Thoracic aorta (tissue), 2 donors: ENCODE measurements at regions not wholly inside any gene's neighbourhood (a gene's known extent, or its start where the extent isn't known, plus 50 kb on each side); places are given as distances from the start of the nearest gene placed in this dataset.

Source experiments
- ATAC-seq: fragments of 150-250 bp; one replicate; pipeline ENCODE4 v1.8.0; 2017; ENCODE audit warnings: low read depth; ENCODE audit not compliant: insufficient number of reproducible peaks, low FRiP score
- DNase-seq: peaks from one replicate; pipeline ENCODE4 v3.0.0-alpha.2; 2020; ENCODE audit warnings: low spot score
- H3K27ac ChIP-seq, 2 donors: fragments of 200-600 bp; sonication (generic); 1 replicate in 1 of 2; 2 replicates in 1 of 2; pipeline ENCODE4 v1.5.1; 2016; ENCODE audit warnings: mild to moderate bottlenecking in 2 of 2, moderate library complexity in 2 of 2
- H3K27me3 ChIP-seq: fragments of 200-600 bp; sonication (generic); replicated peaks from 2 replicates; pipeline ENCODE4 v1.6.0; 2016; ENCODE audit warnings: mild to moderate bottlenecking; ENCODE audit not compliant: insufficient read depth
- H3K36me3 ChIP-seq: fragments of 200-600 bp; sonication (generic); one replicate; pipeline ENCODE4 v1.5.1; 2016
- H3K4me1 ChIP-seq, 2 donors: fragments of 200-600 bp; sonication (generic); 1 replicate in 1 of 2; 2 replicates in 1 of 2; pipeline versions ENCODE4 v1.5.1 to v1.6.0; 2016; ENCODE audit warnings: low read depth in 2 of 2, mild to moderate bottlenecking in 1 of 2; ENCODE audit not compliant: control insufficient read depth in 1 of 2
- H3K4me3 ChIP-seq: fragments of 200-600 bp; sonication (generic); 2 replicates; pipeline ENCODE4 v1.5.1; 2016; ENCODE audit warnings: mild to moderate bottlenecking
- H3K9me3 ChIP-seq: fragments of 200-600 bp; sonication (generic); 2 replicates; pipeline ENCODE4 v1.5.1; 2016
- TF ChIP-seq, protein P1 (sequence below): fragments of 200-600 bp; sonication (generic); IDR thresholded peaks from one replicate; pipeline ENCODE4 v1.5.1; 2019; ENCODE audit warnings: antibody characterized with exemption

DNA sequence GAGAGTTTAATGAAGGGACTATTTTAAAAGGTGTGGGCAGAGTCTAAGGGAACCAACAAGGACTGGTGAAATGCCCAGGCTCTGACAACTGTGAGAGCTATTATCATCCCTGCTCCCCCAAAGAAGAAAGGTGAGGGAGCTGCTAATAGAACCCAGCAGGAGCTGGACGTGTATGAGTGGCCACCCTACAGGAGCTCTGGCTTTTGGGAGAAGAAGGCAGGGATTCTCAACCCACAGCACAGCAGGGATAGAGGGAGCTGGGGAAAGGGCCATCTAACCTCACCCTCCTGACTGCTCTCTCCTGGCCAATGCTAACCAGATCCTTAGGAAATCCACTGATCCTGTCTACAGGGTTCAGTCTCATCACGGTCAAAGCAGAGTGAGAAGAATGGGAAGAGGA lies 57.1 kb downstream of the GRIN2B start:
- TF ChIP-seq, protein P1, sequence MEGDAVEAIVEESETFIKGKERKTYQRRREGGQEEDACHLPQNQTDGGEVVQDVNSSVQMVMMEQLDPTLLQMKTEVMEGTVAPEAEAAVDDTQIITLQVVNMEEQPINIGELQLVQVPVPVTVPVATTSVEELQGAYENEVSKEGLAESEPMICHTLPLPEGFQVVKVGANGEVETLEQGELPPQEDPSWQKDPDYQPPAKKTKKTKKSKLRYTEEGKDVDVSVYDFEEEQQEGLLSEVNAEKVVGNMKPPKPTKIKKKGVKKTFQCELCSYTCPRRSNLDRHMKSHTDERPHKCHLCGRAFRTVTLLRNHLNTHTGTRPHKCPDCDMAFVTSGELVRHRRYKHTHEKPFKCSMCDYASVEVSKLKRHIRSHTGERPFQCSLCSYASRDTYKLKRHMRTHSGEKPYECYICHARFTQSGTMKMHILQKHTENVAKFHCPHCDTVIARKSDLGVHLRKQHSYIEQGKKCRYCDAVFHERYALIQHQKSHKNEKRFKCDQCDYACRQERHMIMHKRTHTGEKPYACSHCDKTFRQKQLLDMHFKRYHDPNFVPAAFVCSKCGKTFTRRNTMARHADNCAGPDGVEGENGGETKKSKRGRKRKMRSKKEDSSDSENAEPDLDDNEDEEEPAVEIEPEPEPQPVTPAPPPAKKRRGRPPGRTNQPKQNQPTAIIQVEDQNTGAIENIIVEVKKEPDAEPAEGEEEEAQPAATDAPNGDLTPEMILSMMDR, result no peak
- Histone ChIP-seq H3K4me3 (no peak overlapping the region), H3K4me1 (no peaks in the 10 kb centered on the region), H3K9me3 (no peaks in the 10 kb centered on the region), H3K27me3 (no peaks in the 10 kb centered on the region), H3K36me3 (no peaks in the 10 kb centered on the region), H3K27ac (no peak overlapping the region)
- DNase-seq, result no peak
- no peak for ATAC-seq

GRCh38 chr12:13918897-13919296 lies 62.5 kb downstream of the GRIN2B start:
- no peak overlapping the region for H3K4me3 ChIP-seq
- TF ChIP-seq, protein P1, result no peak
- H3K27ac ChIP-seq, result no peak overlapping the region
- no peaks in the 10 kb centered on the region for H3K27me3 ChIP-seq
- ATAC-seq (no peak), DNase-seq (no peak)
- no peaks in the 10 kb centered on the region for H3K4me1 ChIP-seq
- H3K9me3 ChIP-seq, result no peaks in the 10 kb centered on the region
- no peaks in the 10 kb centered on the region for H3K36me3 ChIP-seq

DNA sequence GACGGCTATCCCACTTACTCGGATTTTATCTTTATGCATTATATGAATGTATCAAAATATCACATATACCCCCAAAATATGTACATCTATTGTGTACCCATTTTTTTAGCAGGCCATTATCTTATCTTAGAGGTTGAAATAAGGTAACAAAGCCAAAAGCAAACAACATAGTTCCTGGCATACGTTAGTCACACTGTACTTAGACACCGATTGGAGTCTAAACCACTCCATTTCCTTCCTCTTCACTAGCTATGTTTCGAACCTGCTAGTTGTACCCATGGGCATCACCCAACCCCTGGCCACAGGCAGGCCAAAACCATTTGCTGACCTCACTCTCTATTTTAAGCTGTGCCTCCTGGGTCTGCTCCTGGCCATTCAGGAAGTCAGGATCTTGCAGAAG lies 66.3 kb downstream of the GRIN2B start:
- no peak overlapping the region for H3K27ac ChIP-seq
- TF ChIP-seq, protein P1, result no peak
- no peaks in the 10 kb centered on the region for H3K9me3 ChIP-seq
- no peak for DNase-seq
- H3K4me3 ChIP-seq, result no peak overlapping the region
- no peaks in the 10 kb centered on the region for H3K36me3 ChIP-seq
- H3K27me3 ChIP-seq, result no peaks in the 10 kb centered on the region
- no peaks in the 10 kb centered on the region for H3K4me1 ChIP-seq
- no peak for ATAC-seq

DNA sequence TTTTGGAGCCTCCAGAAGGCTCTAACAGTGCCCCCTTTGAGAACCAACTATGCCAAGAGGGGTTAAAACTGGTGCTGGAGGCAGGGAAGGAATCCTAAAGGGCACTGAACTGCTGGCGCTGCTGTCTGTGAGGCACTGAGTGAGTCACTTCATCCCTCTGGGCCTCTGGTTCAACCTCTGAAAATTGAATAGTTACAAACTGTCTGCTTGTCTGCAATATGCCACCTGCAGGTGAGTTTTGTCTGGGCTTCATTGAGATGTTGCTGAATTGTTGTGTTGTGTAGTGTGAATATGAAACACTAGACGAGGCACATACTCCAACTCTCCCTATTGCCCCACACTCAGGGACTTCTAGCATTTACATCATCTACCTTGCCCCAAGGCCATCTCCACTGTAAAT lies 68.0 kb downstream of the GRIN2B start:
- Histone ChIP-seq H3K27me3 (no peaks in the 10 kb centered on the region), H3K4me3 (no peak overlapping the region), H3K36me3 (no peaks in the 10 kb centered on the region), H3K9me3 (no peaks in the 10 kb centered on the region), H3K27ac (no peak overlapping the region), H3K4me1 (no peaks in the 10 kb centered on the region)
- TF ChIP-seq, protein P1, result no peak
- DNase-seq (no peak), ATAC-seq (no peak)

- Histone ChIP-seq H3K4me3 (no peak overlapping the region), H3K9me3 (no peaks in the 10 kb centered on the region), H3K4me1 (no peaks in the 10 kb centered on the region), H3K36me3 (no peaks in the 10 kb centered on the region), H3K27me3 (no peaks in the 10 kb centered on the region), H3K27ac (no peak overlapping the region)
- ATAC-seq, result no peak
- TF ChIP-seq, protein P1, result no peak
- no peak for DNase-seq
These were observed 69.4 kb downstream of the GRIN2B start for GRCh38 chr12:13911756-13912554.
